ENCODE measurements at regions not wholly inside any gene's neighbourhood (a gene's known extent, or its start where the extent isn't known, plus 50 kb on each side); places are given as distances from the start of the nearest gene placed in this dataset.
"Not testable (repeated sequence)": the region's sequence is repeated elsewhere in the genome, so short reads cannot be mapped to it uniquely, and the experiment has no call there.

GRCh38 chr3:34056951-34057390, 258.5 kb downstream of the PDCD6IP start:
- DNase-seq (ENCODE audit: low spot score), result no peak

DNA sequence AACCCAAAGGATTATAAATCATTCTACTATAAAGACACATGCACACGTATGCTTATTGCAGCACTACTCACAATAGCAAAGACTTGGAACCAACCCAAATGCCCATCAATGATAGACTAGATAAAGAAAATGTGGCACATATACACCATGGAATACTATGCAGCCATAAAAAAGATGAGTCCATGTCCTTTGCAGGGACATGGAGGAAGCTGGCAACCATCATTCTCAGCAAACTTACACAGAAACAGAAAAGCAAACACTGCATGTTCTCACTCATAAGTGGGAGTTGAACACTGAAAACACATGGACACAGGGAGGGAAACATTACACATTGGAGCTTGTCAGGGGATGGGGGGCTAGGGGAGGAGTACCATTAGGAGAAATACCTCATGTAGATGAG, 262.6 kb downstream of the PDCD6IP start:
- DNase-seq (ENCODE audit: low spot score), result not testable (repeated sequence)

GRCh38 chr3:34065901-34066300, 267.5 kb downstream of the PDCD6IP start:
- no peak for DNase-seq (ENCODE audit: low spot score)

GRCh38 chr3:34066328-34066727, 267.9 kb downstream of the PDCD6IP start:
- no peak for DNase-seq (ENCODE audit: low spot score)

DNA sequence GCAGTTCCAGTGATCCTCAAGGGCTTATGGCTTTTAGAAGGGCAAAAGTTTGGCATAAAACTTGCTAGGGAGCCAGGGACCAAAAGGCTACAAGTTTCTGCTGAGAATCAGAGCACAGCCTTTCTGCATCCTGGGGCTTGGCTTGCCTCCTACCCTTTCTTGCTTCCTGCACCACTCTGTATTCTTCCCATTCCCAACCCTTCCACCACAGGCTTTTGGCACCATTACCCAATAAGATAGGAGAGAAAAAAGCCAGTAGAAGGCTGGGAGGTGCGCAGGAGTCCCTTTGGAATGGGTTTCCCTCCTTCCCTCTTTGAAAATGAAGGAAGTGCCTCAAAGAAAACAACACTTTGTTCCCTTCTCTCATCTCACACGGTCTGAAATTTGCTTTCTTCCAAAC, 268.6 kb downstream of the PDCD6IP start:
- DNase-seq (ENCODE audit: low spot score), result no peak

- no peak for DNase-seq (ENCODE audit: low spot score)
Measured at GRCh38 chr3:34067536-34068051, 269.2 kb downstream of the PDCD6IP start.

GRCh38 chr3:34068505-34068904, 270.1 kb downstream of the PDCD6IP start:
- no peak for DNase-seq (ENCODE audit: low spot score)

DNA sequence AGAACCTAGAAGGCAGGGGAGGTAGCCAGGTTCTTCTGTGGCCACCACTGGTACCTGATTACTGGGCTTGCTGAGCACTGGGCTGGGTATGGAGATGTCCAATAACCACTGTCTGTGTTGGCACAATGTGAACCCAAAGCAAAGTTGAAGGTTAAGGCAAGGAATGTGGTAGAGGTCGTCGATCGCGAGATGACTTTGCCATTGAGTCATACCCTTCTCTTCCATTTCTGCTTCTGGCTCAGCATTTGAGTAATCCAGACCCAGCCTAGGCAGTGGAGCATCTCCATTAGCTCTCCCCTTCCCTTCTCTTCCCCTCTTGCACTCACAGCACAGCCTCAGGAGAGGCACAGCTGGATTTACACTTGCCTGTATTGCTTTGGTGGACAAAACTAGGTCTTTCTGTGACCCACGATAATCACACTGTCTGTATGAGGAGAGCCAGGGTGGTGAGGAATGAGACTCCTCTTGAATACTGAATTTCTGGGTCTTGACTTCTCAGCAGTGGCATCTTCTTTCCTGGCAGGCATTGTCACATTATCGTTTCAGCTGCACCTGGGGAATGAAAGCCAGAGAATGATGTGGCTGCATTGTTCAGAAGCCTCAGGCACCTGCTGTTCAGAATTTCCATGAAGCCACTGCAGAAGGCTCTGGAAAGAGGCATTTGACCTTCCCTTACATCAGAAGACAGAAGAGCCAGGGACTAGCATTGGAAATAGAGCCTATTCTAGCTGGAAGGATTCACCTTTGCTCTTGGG, 272.6 kb downstream of the PDCD6IP start:
- DNase-seq (ENCODE audit: low spot score), result no peak

DNA sequence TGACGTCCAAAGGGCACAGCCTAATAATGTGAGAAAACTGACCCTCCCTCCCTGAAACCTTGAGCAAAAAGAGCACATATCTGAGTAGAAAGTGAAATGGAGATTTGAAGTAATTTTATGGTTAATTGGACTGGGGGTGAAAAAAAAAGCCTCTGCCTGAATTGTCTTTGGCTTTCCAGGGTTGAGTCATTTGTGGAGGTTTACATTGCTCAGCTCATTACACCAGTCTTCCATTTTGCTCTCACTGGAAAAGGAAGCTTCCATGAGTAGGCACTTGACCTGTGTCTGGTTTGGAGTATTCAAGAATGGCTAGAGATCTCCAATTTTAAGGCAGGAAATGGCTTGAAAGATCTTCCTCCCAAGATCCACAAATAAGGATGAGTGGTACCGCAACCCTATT, 273.9 kb downstream of the PDCD6IP start:
- no peak for DNase-seq (ENCODE audit: low spot score)

DNA sequence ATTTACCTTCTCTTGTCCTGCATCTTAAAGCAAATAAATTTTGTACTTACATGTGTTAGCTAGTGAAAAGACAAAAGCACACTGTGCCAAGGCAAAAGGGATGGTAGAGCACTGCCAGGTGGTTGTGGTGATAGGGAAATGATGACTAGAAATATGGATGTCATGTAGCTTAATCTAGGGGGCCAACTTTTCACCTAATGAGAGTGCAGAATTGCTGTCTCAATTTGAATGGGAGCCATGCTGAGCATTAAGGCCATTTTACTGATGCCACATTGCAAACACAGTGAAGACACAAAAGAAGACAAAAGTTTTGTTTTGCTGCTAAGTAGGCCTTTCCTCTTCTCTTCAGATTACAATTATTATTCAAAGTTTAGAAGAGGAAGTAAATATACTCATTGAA, 274.7 kb downstream of the PDCD6IP start:
- no peak for DNase-seq (ENCODE audit: low spot score)

DNA sequence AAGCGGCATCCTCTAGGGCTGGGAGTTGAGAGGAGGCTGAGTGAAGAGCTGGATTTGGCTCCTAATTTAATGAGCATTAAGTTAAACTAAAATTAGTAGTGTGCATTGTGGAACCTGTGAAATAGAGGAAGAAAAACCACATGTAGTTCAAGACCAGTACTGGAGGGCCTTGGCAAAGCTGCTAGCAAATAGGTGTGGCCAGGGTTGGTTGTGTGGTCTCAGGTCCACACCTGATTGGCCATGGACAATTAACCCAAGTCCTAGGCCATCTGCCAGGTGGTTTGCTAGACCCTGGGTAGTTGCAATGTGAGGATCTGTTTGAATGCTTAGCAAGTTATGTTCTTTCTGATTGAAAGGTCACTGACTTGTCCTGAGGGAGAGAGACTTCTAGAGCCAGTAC, 275.5 kb downstream of the PDCD6IP start:
- no peak for DNase-seq (ENCODE audit: low spot score)

DNA sequence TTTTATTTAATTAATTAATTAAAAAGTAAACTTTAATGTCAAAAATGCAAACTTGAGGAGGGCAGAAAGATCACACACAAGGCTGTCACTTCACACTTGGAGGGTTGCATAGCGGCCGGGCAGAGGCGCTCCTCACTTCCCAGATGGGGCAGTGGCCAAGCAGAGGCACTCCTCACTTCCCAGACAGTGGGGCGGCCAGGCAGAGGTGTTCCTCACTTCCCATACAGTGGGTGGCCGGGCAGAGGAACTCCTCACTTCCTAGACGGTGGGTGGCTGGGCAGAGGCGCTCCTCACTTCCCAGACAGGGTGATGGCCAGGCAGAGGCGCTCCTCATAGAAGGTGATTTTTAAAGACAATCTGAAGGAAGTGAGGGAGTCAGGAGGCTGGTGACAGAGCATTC, 277.5 kb downstream of the PDCD6IP start:
- DNase-seq (ENCODE audit: low spot score), result no peak

- DNase-seq (ENCODE audit: low spot score), result no peak
Measured at GRCh38 chr3:34077417-34078195, 279.2 kb downstream of the PDCD6IP start.

DNA sequence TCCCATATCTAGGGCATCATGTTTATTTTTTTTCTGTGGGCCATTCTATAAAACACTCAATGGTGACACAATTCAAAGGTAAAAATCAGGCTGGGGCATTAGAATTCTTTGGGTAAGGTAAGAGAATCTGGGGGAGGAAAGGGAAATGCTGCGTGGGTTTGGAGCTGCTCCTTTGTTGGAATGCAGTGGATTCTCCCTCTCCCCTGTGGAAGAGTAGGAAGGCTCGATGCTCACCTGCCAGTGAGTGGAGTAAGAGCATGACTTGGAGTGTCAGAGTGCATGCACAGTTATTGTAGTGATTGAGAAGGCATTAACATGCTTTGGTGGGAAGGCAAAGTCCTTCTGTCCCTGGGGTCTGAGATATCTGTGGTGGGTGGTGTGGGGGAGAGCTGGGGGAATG, 280.0 kb downstream of the PDCD6IP start:
- DNase-seq (ENCODE audit: low spot score), result no peak

GRCh38 chr3:34079849-34080248, 281.4 kb downstream of the PDCD6IP start:
- DNase-seq (ENCODE audit: low spot score), result not testable (repeated sequence)

- not testable (repeated sequence) for DNase-seq (ENCODE audit: low spot score)
Measured at GRCh38 chr3:34090379-34090778, 291.9 kb downstream of the PDCD6IP start.

- no peak for DNase-seq (ENCODE audit: low spot score)
Measured at GRCh38 chr3:34090876-34091275, 292.4 kb downstream of the PDCD6IP start.

DNA sequence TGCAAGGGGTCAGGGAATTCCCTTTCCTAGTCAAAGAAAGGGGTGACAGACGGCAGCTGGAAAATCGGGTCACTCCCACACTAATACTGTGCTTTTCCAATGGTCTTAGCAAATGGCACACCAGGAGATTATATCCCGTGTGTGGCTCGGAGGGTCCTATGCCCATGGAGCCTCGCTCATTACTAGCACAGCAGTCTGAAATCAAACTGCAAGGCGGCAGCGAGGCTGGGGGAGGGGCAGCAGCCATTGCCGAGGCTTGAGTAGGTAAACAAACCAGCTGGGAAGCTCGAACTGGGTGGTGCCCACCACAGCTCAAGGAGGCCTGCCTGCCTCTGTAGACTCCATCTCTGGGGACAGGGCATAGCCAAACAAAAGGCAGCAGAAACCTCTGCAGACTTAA, 295.9 kb downstream of the PDCD6IP start:
- DNase-seq (ENCODE audit: low spot score), result not testable (repeated sequence)

DNA sequence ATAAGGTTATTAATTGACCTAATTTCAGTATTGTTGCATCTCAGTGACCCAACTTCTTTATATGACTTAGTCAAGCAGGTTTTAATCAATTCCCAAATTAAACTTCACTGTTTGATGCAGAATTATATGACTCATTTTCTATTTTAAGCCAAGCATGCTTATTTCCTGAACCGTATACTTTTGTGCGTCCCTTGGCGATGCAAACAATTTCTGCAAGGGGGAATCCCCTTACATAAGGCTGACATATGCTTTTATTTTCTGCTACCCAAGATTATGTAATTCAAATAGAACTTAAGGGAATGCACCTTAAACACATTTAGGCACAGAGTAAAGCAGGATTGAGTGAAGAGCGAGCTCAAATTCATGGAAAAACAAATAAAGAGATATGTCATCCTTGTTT, 303.9 kb downstream of the PDCD6IP start:
- DNase-seq (ENCODE audit: low spot score), result no peak

GRCh38 chr3:34106379-34106778, 307.9 kb downstream of the PDCD6IP start:
- no peak for DNase-seq (ENCODE audit: low spot score)

GRCh38 chr3:34106879-34107278, 308.4 kb downstream of the PDCD6IP start:
- DNase-seq (ENCODE audit: low spot score), result no peak

GRCh38 chr3:34107669-34108068, 309.2 kb downstream of the PDCD6IP start:
- DNase-seq (ENCODE audit: low spot score), result no peak

- DNase-seq (ENCODE audit: low spot score), result no peak
Measured at GRCh38 chr3:34109021-34109420, 310.6 kb downstream of the PDCD6IP start.

Measured in umbilical cord (tissue), 1 donor.